K562 (cell line): ENCODE measurements at regions not wholly inside any gene's neighbourhood (a gene's known extent, or its start where the extent isn't known, plus 50 kb on each side); places are given as distances from the start of the nearest gene placed in this dataset.

Source experiments
- ATAC-seq: fragments of 200-7000 bp; cut with Tn5 transposase; 3 replicates; pipeline ENCODE4 v1.9.1; 2020; ENCODE audit warnings: moderate library complexity
- BruUV-seq: library from RNA; stranded (reverse); fragments of 400-500 nt; replicated peaks from 2 replicates; lab custom pipeline; 2021; lab: Mats Ljungman, UMichigan
- CTCF ChIA-PET: fragments of 300-600 bp; formaldehyde crosslinking; extraction: SDS; loops from one replicate; lab custom pipeline; 2021; ENCODE audit warnings: low intra/inter-chr PET ratio; lab: Yijun Ruan, JAX
- POLR2A ChIA-PET: fragments of 300-600, 350-650 bp; sonication (Branson Sonifier 250); formaldehyde crosslinking; extraction: SDS; loops from one replicate; lab custom pipeline; 2021; ENCODE audit warnings: antibody characterized with exemption, inconsistent platforms; lab: Yijun Ruan, JAX
- DNase-seq, 4 experiments: peaks; one replicate each; pipeline versions ENCODE4 v3.0.0 to v3.0.0-alpha.2; 2011 to 2018; ENCODE audit warnings: low spot score in 3 of 4, mixed read lengths in 3 of 4; ENCODE audit errors: extremely low read depth in 1 of 4
- FAIRE-seq: peaks from 2 replicates; lab custom pipeline; 2011; peaks lifted over from hg19 to GRCh38; lab: Jason Lieb, UNC
- H2AFZ ChIP-seq: 2 replicates; pipeline ENCODE4 v1.6.0; 2011; ENCODE audit warnings: low read depth, low read length, control low read depth, inconsistent platforms
- H3K27ac ChIP-seq: fragments of 200-600 bp; 3 replicates; pipeline ENCODE4 v1.8.0; 2011; ENCODE audit warnings: low read depth, mild to moderate bottlenecking, control low read depth, inconsistent platforms, low read length, moderate library complexity, mixed read lengths; ENCODE audit errors: extremely low read depth
- H3K27me3 ChIP-seq, 2 experiments: fragments of 300-600 bp in 1 of 2; 2 replicates in 1 of 2; 3 replicates in 1 of 2; pipeline versions ENCODE4 v1.6.0 to v1.8.0; 2011; ENCODE audit warnings: inconsistent platforms in 2 of 2, low read length in 2 of 2, mild to moderate bottlenecking in 1 of 2, mixed read lengths in 1 of 2, moderate library complexity in 1 of 2; ENCODE audit not compliant: control insufficient read depth in 2 of 2, insufficient read depth in 2 of 2
- H3K36me3 ChIP-seq: fragments of 300-600 bp; 3 replicates; pipeline ENCODE4 v1.8.0; 2011; ENCODE audit warnings: mild to moderate bottlenecking, low read length, inconsistent platforms; ENCODE audit not compliant: control insufficient read depth, insufficient read depth
- H3K4me1 ChIP-seq, 2 experiments: fragments of 200-600 bp in 1 of 2; replicated peaks in 1 of 2; 2 replicates in 1 of 2; 3 replicates in 1 of 2; pipeline versions ENCODE4 v1.5.1 to v1.8.0; 2011; ENCODE audit warnings: inconsistent platforms in 2 of 2, low read length in 2 of 2, mild to moderate bottlenecking in 1 of 2, mixed read lengths in 1 of 2, moderate library complexity in 1 of 2; ENCODE audit not compliant: control insufficient read depth in 2 of 2, insufficient read depth in 2 of 2
- H3K4me2 ChIP-seq: 2 replicates; pipeline ENCODE4 v1.6.1; 2011; ENCODE audit warnings: low read length, control low read depth, inconsistent platforms, mixed read lengths; ENCODE audit not compliant: insufficient read depth
- H3K4me3 ChIP-seq: fragments of 200-600 bp; sonication (generic), shearing (Covaris generic); 2 replicates; pipeline ENCODE4 v1.5.1; 2016; ENCODE audit warnings: control low read depth, inconsistent platforms
- H3K79me2 ChIP-seq: fragments of 200-600 bp; 3 replicates; pipeline ENCODE4 v1.8.0; 2011; ENCODE audit warnings: low read length, inconsistent platforms; ENCODE audit not compliant: control insufficient read depth, insufficient read depth
- H3K9ac ChIP-seq, 2 experiments: 2 replicates each; pipeline versions ENCODE4 v1.6.0 to v1.6.1; 2011; ENCODE audit warnings: low read depth in 2 of 2, low read length in 2 of 2, control low read depth in 1 of 2, inconsistent platforms in 1 of 2, mild to moderate bottlenecking in 1 of 2, mixed read lengths in 1 of 2; ENCODE audit not compliant: insufficient read depth in 1 of 2
- H3K9me1 ChIP-seq: one replicate; pipeline ENCODE4 v1.6.0; 2011; ENCODE audit warnings: inconsistent platforms, mild to moderate bottlenecking, low read length, moderate library complexity; ENCODE audit not compliant: control insufficient read depth, insufficient read depth
- H3K9me3 ChIP-seq: replicated peaks from 2 replicates; pipeline ENCODE4 v1.5.1; 2011; ENCODE audit warnings: low read depth, low read length, inconsistent platforms; ENCODE audit not compliant: control insufficient read depth, insufficient read depth
- H4K20me1 ChIP-seq: replicated peaks from 2 replicates; pipeline ENCODE4 v1.6.1; 2011; ENCODE audit warnings: low read length, inconsistent platforms, mixed read lengths; ENCODE audit not compliant: control insufficient read depth, insufficient read depth
- CEBPG ChIP-seq, 3 experiments: fragments of 200-800 bp in 1 of 3; sonication (Bioruptor generic) in 1 of 3; sonication (generic) in 1 of 3; formaldehyde crosslinking in 1 of 3; IDR thresholded peaks in 2 of 3; conservative IDR thresholded peaks in 1 of 3; 2 replicates each; pipeline versions ENCODE4 v1.6.1 to v1.8.0; 2016 to 2022; ENCODE audit warnings: missing compliant biosample characterization in 2 of 3, missing genetic modification characterization in 2 of 3, mild to moderate bottlenecking in 1 of 3, missing genetic modification reagents in 1 of 3
- PCBP1 ChIP-seq: fragments of 200-400 bp; formaldehyde crosslinking; IDR thresholded peaks from 2 replicates; pipeline ENCODE4 v1.6.1; 2018; ENCODE audit warnings: mild to moderate bottlenecking, low read depth, low read length; ENCODE audit not compliant: poor library complexity, severe bottlenecking
- PHF21A ChIP-seq: fragments of 450-650 bp; IDR thresholded peaks from 2 replicates; pipeline ENCODE4 v1.6.1; 2017; ENCODE audit warnings: low read depth, borderline replicate concordance
- SAP30 ChIP-seq: fragments of 200-600 bp; sonication (generic); IDR thresholded peaks from 2 replicates; pipeline ENCODE4 v1.6.1; 2012; ENCODE audit warnings: borderline replicate concordance, low read depth, mild to moderate bottlenecking, moderate library complexity, low read length, control low read depth, inconsistent platforms; ENCODE audit not compliant: insufficient read depth, poor library complexity, severe bottlenecking
- ZNF184 ChIP-seq: sonication (generic); formaldehyde crosslinking; IDR thresholded peaks from 2 replicates; pipeline ENCODE4 v1.5.0; 2020; ENCODE audit warnings: missing genetic modification reagents
- ZSCAN32 ChIP-seq: fragments of 450-650 bp; formaldehyde crosslinking; IDR thresholded peaks from 2 replicates; pipeline ENCODE4 v1.4.0; 2020; ENCODE audit warnings: mild to moderate bottlenecking, moderate library complexity
- WGBS: fragments of 100-300 bp; shearing (Covaris generic); methylation state at CpG from one replicate; pipeline ENCODE4 v1.1.6; 2016; ENCODE audit warnings: low coverage, mixed read lengths; ENCODE audit not compliant: insufficient coverage; ENCODE audit errors: missing lambda C conversion rate; 5-methylcytosine and 5-hydroxymethylcytosine counted together
- in situ Hi-C: fragments of 300-500 bp; cut with MboI; formaldehyde crosslinking; loops from 4 replicates; pipeline ENCODE4 v1.15.0; 2018; ENCODE audit warnings: inconsistent platforms, mixed read lengths
- intact Hi-C: fragments of 100-400 bp; cut with micrococcal nuclease; formaldehyde crosslinking; loops from 2 replicates; pipeline ENCODE4 v1.14.2; 2022
- TF ChIP-seq, protein P1 (sequence below): fragments of 450-650 bp; IDR thresholded peaks from 2 replicates; pipeline ENCODE4 v1.6.1; 2014; ENCODE audit warnings: low read depth, mild to moderate bottlenecking, moderate library complexity, borderline replicate concordance
- TF ChIP-seq, protein P2 (sequence below): sonication (generic); formaldehyde crosslinking; IDR thresholded peaks from 2 replicates; pipeline ENCODE4 v1.8.0; 2023; ENCODE audit warnings: missing genetic modification reagents, mild to moderate bottlenecking, borderline replicate concordance

DNA sequence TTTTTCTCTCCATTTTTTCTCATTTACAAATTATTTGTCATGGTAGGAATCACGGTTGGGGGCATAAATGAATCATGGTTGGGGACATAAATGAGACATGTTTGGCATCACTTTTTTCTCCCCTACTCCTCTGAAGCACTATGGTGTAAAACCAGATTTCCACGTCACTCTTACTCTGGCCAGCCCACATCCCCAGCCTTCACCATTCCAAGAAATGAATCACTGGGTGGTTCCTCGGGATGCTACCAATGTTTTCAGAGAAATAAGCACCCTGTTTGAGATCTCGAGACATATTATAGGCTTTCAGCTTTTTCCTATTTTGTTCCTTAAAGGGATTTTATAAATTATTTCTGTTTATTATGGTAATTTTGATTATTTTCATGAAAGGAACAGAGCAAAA is 155.0 kb upstream of the SLC8A1 start (continued):
- TF ChIP-seq, protein P1, sequence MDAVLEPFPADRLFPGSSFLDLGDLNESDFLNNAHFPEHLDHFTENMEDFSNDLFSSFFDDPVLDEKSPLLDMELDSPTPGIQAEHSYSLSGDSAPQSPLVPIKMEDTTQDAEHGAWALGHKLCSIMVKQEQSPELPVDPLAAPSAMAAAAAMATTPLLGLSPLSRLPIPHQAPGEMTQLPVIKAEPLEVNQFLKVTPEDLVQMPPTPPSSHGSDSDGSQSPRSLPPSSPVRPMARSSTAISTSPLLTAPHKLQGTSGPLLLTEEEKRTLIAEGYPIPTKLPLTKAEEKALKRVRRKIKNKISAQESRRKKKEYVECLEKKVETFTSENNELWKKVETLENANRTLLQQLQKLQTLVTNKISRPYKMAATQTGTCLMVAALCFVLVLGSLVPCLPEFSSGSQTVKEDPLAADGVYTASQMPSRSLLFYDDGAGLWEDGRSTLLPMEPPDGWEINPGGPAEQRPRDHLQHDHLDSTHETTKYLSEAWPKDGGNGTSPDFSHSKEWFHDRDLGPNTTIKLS = no peak
- TF ChIP-seq ZSCAN32 (CRISPR knock-in tag) (no peak), CEBPG (CRISPR knock-in tag; IDR thresholded peaks at IDR 0.05) (no peak), CEBPG (tag; conservative IDR thresholded peaks at IDR 0.05 in 1 of 2, IDR thresholded peaks at IDR 0.05 in 1 of 2) (no peak), PCBP1 (no peak), ZNF184 (CRISPR knock-in tag) (no peak), PHF21A (no peak)

DNA sequence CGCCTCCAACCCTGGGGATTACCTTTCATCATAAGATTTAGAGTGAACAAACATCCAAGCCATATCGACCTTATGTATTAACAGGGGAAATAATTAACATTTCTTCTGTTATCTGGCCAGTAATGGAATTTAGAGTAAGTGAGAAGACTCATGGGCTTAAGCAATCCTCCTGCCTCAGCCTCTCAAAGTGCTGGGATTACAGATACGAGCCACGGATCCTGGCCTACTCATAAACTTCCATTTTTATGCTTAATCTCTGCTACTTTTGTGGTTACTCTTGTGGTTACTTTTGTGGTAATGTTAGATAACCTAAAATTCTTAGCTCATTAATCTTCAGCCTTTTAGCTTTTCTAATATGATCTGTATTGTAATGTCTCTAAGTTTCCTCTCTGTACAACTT is 159.3 kb upstream of the SLC8A1 start:
- in situ Hi-C loops = no loop called here
- H3K9me3 ChIP-seq = no peaks in the 10 kb centered on the region
- no peaks in the 10 kb centered on the region for H3K4me1 ChIP-seq
- H3K79me2 ChIP-seq = no peaks in the 10 kb centered on the region
- H3K9me1 ChIP-seq = no peaks in the 10 kb centered on the region
- ATAC-seq (no peak), DNase-seq (no peak), FAIRE-seq (no peak)
- H3K27ac ChIP-seq = no peak overlapping the region
- no TSS peak for BruUV-seq
- intact Hi-C loops = no loop called here
- 0% methylated on average over 4 of the region's 4 CpGs for WGBS
- no peaks in the 10 kb centered on the region for H4K20me1 ChIP-seq
- H2AFZ ChIP-seq = no peak overlapping the region
- no peaks in the 10 kb centered on the region for H3K36me3 ChIP-seq
- POLR2A ChIA-PET = no interaction called here
- CTCF ChIA-PET = no interaction called here
- H3K4me2 ChIP-seq = no peak overlapping the region
- no peaks in the 10 kb centered on the region for H3K27me3 ChIP-seq
- no peak overlapping the region for H3K9ac ChIP-seq
- no peak overlapping the region for H3K4me3 ChIP-seq
- TF ChIP-seq SAP30 = no peak
- TF ChIP-seq, protein P2, sequence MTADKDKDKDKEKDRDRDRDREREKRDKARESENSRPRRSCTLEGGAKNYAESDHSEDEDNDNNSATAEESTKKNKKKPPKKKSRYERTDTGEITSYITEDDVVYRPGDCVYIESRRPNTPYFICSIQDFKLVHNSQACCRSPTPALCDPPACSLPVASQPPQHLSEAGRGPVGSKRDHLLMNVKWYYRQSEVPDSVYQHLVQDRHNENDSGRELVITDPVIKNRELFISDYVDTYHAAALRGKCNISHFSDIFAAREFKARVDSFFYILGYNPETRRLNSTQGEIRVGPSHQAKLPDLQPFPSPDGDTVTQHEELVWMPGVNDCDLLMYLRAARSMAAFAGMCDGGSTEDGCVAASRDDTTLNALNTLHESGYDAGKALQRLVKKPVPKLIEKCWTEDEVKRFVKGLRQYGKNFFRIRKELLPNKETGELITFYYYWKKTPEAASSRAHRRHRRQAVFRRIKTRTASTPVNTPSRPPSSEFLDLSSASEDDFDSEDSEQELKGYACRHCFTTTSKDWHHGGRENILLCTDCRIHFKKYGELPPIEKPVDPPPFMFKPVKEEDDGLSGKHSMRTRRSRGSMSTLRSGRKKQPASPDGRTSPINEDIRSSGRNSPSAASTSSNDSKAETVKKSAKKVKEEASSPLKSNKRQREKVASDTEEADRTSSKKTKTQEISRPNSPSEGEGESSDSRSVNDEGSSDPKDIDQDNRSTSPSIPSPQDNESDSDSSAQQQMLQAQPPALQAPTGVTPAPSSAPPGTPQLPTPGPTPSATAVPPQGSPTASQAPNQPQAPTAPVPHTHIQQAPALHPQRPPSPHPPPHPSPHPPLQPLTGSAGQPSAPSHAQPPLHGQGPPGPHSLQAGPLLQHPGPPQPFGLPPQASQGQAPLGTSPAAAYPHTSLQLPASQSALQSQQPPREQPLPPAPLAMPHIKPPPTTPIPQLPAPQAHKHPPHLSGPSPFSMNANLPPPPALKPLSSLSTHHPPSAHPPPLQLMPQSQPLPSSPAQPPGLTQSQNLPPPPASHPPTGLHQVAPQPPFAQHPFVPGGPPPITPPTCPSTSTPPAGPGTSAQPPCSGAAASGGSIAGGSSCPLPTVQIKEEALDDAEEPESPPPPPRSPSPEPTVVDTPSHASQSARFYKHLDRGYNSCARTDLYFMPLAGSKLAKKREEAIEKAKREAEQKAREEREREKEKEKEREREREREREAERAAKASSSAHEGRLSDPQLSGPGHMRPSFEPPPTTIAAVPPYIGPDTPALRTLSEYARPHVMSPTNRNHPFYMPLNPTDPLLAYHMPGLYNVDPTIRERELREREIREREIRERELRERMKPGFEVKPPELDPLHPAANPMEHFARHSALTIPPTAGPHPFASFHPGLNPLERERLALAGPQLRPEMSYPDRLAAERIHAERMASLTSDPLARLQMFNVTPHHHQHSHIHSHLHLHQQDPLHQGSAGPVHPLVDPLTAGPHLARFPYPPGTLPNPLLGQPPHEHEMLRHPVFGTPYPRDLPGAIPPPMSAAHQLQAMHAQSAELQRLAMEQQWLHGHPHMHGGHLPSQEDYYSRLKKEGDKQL = no peak
